GM23248 (cell line): ENCODE measurements at regions not wholly inside any gene's neighbourhood (a gene's known extent, or its start where the extent isn't known, plus 50 kb on each side); places are given as distances from the start of the nearest gene placed in this dataset.

Experiments used
- EZH2 ChIP-seq: fragments of 200-600 bp; sonication (generic); IDR thresholded peaks from 2 replicates; pipeline ENCODE4 v1.6.1; 2018; ENCODE audit warnings: antibody characterized with exemption, mild to moderate bottlenecking; ENCODE audit not compliant: insufficient read depth, poor library complexity, severe bottlenecking
- EZH2phosphoT487 ChIP-seq: fragments of 200-600 bp; sonication (generic); IDR thresholded peaks from 2 replicates; pipeline ENCODE4 v1.6.1; 2018; ENCODE audit warnings: antibody characterized with exemption, moderate library complexity, mild to moderate bottlenecking, low read depth; ENCODE audit not compliant: insufficient read depth

- TF ChIP-seq EZH2 (no peak), EZH2phosphoT487 (no peak)
These were observed 434.8 kb upstream of the NPVF start for GRCh38 chr7:25662841-25663800.
